IPS-18a (cell line): ENCODE measurements at regions not wholly inside any gene's neighbourhood (a gene's known extent, or its start where the extent isn't known, plus 50 kb on each side); places are given as distances from the start of the nearest gene placed in this dataset.

Experiments
- H3K27ac ChIP-seq: one replicate; pipeline ENCODE4 v1.5.1; 2013; ENCODE audit warnings: low read length
- H3K27me3 ChIP-seq: one replicate; pipeline ENCODE4 v1.6.1; 2013; ENCODE audit warnings: mild to moderate bottlenecking, low read length; ENCODE audit not compliant: control insufficient read depth, insufficient read depth
- H3K36me3 ChIP-seq: one replicate; pipeline ENCODE4 v1.6.1; 2013; ENCODE audit warnings: low read depth, low read length; ENCODE audit not compliant: control insufficient read depth
- H3K4me1 ChIP-seq: one replicate; pipeline ENCODE4 v1.6.1; 2013; ENCODE audit warnings: low read depth, low read length; ENCODE audit not compliant: control insufficient read depth
- H3K4me3 ChIP-seq: one replicate; pipeline ENCODE4 v1.5.1; 2013; ENCODE audit warnings: low read length
- H3K9ac ChIP-seq: one replicate; pipeline ENCODE4 v1.6.1; 2013; ENCODE audit warnings: mild to moderate bottlenecking, low read length, moderate library complexity
- H3K9me3 ChIP-seq: one replicate; pipeline ENCODE4 v1.6.1; 2013; ENCODE audit warnings: low read depth, low read length; ENCODE audit not compliant: control insufficient read depth

DNA sequence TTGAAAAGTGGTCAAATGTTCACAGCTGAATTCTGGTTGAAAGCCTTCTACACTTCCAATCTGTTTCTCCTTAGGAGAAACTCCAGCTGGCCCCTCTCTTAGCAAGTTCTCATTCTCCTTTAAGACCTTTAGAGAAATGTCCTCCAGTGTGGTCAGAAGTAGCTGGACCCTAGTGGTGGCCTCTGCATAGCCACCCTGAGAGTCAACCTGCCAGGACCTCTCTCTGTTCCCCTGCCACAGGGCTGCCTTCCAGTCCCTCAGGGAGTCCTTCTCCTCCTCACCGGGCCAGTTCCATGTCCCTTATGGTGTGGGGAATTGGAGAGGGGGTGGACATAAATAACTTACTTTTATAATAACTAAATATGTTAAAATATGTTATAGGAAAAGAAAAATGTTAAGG, 200.9 kb upstream of the PKDCC start:
- H3K27me3 ChIP-seq, result peaks cover 41% of the 10 kb centered on the region
- H3K9ac ChIP-seq, result no peak overlapping the region
- H3K4me3 ChIP-seq, result no peak overlapping the region
- H3K4me1 ChIP-seq, result no peaks in the 10 kb centered on the region
- H3K9me3 ChIP-seq, result no peaks in the 10 kb centered on the region
- no peaks in the 10 kb centered on the region for H3K36me3 ChIP-seq
- no peak overlapping the region for H3K27ac ChIP-seq

DNA sequence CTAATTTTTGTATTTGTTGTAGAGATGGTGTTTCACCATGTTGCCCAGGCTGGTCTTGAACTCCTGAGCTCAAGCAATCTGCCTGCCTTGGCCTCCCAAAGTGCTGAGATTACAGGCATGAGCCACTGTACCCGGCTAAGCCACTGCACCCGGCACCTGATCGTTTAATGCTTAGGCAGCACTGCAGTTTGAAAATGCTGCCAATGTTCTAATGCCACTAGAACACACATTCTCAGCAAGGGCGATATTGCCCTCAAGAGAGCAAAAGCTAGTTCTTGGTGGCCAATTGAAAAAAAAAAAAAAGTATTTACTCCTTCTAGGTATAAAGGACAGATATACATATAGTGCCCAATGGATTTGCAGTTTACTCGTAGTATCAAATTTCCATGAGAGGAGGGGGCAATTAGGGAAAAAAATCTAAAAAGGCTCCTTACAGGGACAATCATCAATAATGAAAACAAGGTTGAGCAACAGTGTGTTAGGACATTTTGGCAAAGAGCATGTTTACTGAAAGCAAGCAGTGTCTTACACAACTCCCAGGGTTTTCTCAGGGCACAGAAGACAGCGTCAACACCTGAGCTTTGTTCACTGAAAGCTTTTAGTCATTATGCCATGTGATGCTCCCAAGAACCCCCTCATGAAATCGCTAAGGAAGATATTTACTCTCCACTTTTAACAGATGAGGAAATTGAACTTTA, 199.9 kb upstream of the PKDCC start:
- H3K27me3 ChIP-seq, result peaks cover 32% of the 10 kb centered on the region
- no peak overlapping the region for H3K9ac ChIP-seq
- H3K9me3 ChIP-seq, result no peaks in the 10 kb centered on the region
- H3K27ac ChIP-seq, result no peak overlapping the region
- no peaks in the 10 kb centered on the region for H3K4me1 ChIP-seq
- no peak overlapping the region for H3K4me3 ChIP-seq
- H3K36me3 ChIP-seq, result no peaks in the 10 kb centered on the region

GRCh38 chr2:41851554-41851953, 196.3 kb upstream of the PKDCC start:
- no peak overlapping the region for H3K27ac ChIP-seq
- H3K9me3 ChIP-seq, result no peaks in the 10 kb centered on the region
- H3K4me1 ChIP-seq, result no peaks in the 10 kb centered on the region
- peaks cover 3% of the 10 kb centered on the region for H3K27me3 ChIP-seq
- no peak overlapping the region for H3K9ac ChIP-seq
- H3K36me3 ChIP-seq, result no peaks in the 10 kb centered on the region
- H3K4me3 ChIP-seq, result no peak overlapping the region

- no peaks in the 10 kb centered on the region for H3K4me1 ChIP-seq
- no peak overlapping the region for H3K4me3 ChIP-seq
- H3K36me3 ChIP-seq, result no peaks in the 10 kb centered on the region
- no peaks in the 10 kb centered on the region for H3K27me3 ChIP-seq
- no peak overlapping the region for H3K9ac ChIP-seq
- no peaks in the 10 kb centered on the region for H3K9me3 ChIP-seq
- no peak overlapping the region for H3K27ac ChIP-seq
Measured at GRCh38 chr2:41853427-41854191, 194.2 kb upstream of the PKDCC start.

- Histone ChIP-seq H3K9ac (no peak overlapping the region), H3K27me3 (no peaks in the 10 kb centered on the region), H3K4me3 (no peak overlapping the region), H3K27ac (no peak overlapping the region), H3K4me1 (no peaks in the 10 kb centered on the region), H3K9me3 (no peaks in the 10 kb centered on the region), H3K36me3 (no peaks in the 10 kb centered on the region)
Measured at GRCh38 chr2:41854227-41854626, 193.6 kb upstream of the PKDCC start.

DNA sequence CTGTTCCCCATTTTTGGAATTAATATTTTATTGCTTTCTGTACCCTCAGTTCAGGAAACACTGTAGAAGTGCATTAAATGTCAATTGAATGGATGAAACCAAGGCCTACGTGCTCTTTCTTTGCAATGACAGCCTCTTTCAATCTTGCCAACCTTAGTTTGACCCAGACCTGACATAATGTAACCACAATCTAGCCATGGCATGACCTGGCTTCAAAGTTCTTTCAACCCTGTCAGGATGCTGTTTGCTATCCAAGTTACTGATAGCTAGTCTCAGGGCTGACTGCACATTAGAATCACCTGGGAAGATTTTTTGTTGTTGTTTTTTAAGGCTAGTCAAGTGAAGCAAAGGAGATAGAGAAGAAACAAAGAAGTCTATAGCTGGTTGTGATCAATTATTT, 190.9 kb upstream of the PKDCC start:
- no peaks in the 10 kb centered on the region for H3K9me3 ChIP-seq
- H3K36me3 ChIP-seq, result no peaks in the 10 kb centered on the region
- no peaks in the 10 kb centered on the region for H3K27me3 ChIP-seq
- no peak overlapping the region for H3K9ac ChIP-seq
- no peaks in the 10 kb centered on the region for H3K4me1 ChIP-seq
- H3K4me3 ChIP-seq, result no peak overlapping the region
- H3K27ac ChIP-seq, result no peak overlapping the region

DNA sequence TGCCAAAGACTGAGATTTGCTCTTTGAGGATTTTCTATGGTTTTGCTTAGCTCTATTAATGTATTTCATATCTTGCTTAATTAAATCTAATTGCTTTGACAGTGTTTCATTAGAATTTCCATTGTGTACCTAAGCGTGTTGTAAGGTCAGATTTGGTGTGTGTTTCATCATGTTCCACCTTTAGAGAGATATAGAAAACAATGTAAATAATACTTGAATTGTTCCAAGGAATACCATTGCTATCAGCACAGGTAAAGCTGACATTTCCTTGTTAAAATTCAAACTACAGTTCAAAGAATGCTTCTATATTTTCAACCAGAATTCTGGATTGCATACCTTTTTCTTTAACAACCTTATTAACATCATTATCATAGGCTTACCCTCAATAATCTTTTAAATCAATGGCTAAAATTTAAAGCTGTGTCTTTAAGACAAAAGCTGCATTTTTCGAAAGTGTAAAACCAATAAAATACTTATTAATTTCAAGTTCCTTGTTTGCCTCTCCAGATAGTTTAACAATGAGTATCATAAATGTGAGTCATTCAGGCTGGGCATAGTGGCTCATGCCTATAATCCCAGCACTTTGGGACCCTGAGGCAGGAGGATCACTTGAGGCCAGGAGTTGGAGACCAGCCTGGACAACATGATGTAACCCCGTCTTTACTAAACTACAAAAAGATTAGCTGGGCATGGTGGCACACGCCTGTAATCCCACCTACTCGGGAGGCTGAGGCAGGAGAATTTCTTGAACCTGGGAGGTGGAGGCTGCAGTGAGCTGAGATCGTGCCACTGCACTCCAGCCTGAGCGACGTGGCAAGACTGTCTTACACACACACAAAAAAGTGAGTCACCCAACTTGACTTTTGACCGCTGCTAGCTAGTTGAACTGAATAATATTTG, 188.0 kb upstream of the PKDCC start:
- no peak overlapping the region for H3K27ac ChIP-seq

GRCh38 chr2:41863062-41863461, 184.8 kb upstream of the PKDCC start:
- Histone ChIP-seq H3K36me3 (no peaks in the 10 kb centered on the region), H3K4me3 (no peak overlapping the region), H3K27me3 (no peaks in the 10 kb centered on the region), H3K27ac (no peak overlapping the region), H3K9ac (no peak overlapping the region), H3K4me1 (peaks cover 6% of the 10 kb centered on the region), H3K9me3 (no peaks in the 10 kb centered on the region)

More for the DNA sequence above, 188.0 kb upstream of the PKDCC start:
- no peaks in the 10 kb centered on the region for H3K9me3 ChIP-seq
- no peaks in the 10 kb centered on the region for H3K27me3 ChIP-seq
- H3K4me1 ChIP-seq, result no peaks in the 10 kb centered on the region
- no peak overlapping the region for H3K4me3 ChIP-seq
- H3K36me3 ChIP-seq, result no peaks in the 10 kb centered on the region
- no peak overlapping the region for H3K9ac ChIP-seq

DNA sequence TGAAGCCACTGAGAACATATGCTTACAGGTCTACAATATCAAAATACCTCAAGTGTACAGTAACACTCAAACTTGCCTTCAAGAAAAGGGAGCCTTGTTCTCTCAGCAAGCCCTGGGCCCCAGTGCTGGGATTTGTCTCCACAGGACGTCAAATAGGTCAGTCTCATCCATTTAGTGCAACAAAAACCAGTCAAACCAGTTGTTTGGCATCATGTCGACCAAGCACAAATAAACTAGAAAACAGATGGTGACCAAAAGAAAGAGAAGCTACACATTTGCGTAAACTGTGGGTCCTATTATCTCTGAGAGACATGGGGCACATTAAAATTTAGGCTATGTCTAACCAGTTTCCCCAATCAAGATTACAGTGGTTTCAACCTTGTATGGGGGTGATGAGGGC, 182.6 kb upstream of the PKDCC start:
- Histone ChIP-seq H3K9me3 (no peaks in the 10 kb centered on the region), H3K27ac (no peak overlapping the region), H3K4me3 (no peak overlapping the region), H3K27me3 (no peaks in the 10 kb centered on the region), H3K36me3 (no peaks in the 10 kb centered on the region), H3K9ac (no peak overlapping the region), H3K4me1 (peaks cover 6% of the 10 kb centered on the region)

DNA sequence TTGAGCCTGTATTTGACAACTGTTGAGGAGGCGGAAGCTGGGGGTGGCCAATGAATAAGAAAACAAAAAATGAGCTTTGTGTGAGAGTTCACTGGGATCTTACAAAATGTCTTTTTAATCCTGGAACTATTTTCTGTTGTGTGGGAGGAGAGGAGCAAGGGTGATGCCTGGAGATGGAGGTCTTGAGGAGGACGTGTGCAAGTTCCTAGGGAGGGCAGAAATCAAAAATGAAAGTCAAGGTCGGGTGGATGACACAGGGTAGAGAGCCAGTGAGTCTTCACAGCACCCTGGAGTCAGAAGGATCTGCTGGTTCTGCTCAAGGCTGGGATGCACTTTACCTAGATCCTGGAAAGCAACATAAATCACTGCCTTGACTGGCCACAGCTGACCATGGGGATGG, 180.3 kb upstream of the PKDCC start:
- Histone ChIP-seq H3K36me3 (no peaks in the 10 kb centered on the region), H3K4me3 (no peak overlapping the region)

DNA sequence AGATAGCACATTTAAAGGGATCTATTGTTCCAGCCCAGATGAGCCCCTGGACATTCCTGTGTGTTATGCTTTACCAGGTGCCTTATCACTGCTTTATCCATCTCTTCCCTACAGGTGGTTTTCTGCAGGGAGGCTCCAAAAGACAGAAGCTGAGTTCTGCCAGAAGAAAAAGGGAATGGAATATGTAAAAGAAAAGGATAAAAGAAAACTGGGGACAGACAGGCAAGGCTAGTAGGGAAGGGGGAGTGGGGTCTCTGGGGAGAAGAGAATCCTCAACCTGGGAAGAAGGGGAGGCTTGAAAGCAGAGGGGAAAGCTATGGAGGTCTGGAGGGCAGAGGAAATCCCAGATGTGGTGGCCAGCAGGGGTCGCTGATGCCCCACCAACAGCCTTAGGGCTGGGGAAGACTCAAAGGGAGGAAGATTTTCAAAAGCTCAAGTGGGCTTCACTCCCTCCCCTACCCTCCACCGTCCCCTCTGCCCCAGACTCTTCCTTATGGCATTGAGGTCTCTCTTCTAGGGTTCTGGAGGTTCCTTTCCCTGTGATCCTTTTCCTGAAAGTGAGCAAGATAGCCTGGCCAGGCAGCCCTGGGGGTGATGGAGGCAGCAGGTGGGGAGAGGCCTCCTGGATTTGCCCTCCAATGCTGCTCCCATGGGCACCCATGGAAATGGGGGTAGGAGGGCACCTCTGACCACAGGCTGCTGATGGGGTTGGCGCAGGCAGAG, 178.1 kb upstream of the PKDCC start:
- H3K4me1 ChIP-seq, result peaks cover 6% of the 10 kb centered on the region
- H3K9ac ChIP-seq, result no peak overlapping the region
- H3K27me3 ChIP-seq, result peaks cover 6% of the 10 kb centered on the region
- no peak overlapping the region for H3K4me3 ChIP-seq
- no peak overlapping the region for H3K27ac ChIP-seq
- no peaks in the 10 kb centered on the region for H3K9me3 ChIP-seq
- no peaks in the 10 kb centered on the region for H3K36me3 ChIP-seq

More for the DNA sequence above, 180.3 kb upstream of the PKDCC start:
- Histone ChIP-seq H3K9me3 (no peaks in the 10 kb centered on the region), H3K27me3 (peaks cover 6% of the 10 kb centered on the region), H3K27ac (no peak overlapping the region), H3K4me1 (peaks cover 6% of the 10 kb centered on the region), H3K9ac (no peak overlapping the region)
